Spleen (tissue), 11 donors: ENCODE measurements at regions not wholly inside any gene's neighbourhood (a gene's known extent, or its start where the extent isn't known, plus 50 kb on each side); places are given as distances from the start of the nearest gene placed in this dataset.

Experiments used
- DNase-seq: peaks from one replicate; pipeline ENCODE4 v3.0.0-alpha.2; 2020
- H3K27ac ChIP-seq, 8 donors: fragments of 200-600 bp; sonication (generic) in 7 of 8; 1 replicate in 4 of 8; 2 replicates in 4 of 8; pipeline versions ENCODE4 v1.5.0 to v1.8.0; 2016 to 2021; ENCODE audit warnings: inconsistent platforms in 4 of 8, mild to moderate bottlenecking in 4 of 8, moderate library complexity in 1 of 8
- H3K27me3 ChIP-seq, 7 donors: fragments of 200-600 bp; sonication (generic) in 6 of 7; replicated peaks in 1 of 7; 1 replicate in 4 of 7; 2 replicates in 3 of 7; pipeline versions ENCODE4 v1.5.0 to v1.8.0; 2016 to 2021; ENCODE audit warnings: inconsistent platforms in 3 of 7, mild to moderate bottlenecking in 1 of 7
- H3K36me3 ChIP-seq, 6 donors: fragments of 200-600 bp; sonication (generic) in 5 of 6; 1 replicate in 4 of 6; 2 replicates in 2 of 6; pipeline versions ENCODE4 v1.5.0 to v1.8.0; 2016 to 2021; ENCODE audit warnings: inconsistent platforms in 2 of 6
- H3K4me1 ChIP-seq, 6 donors: fragments of 200-600 bp; sonication (generic) in 5 of 6; 1 replicate in 3 of 6; 2 replicates in 3 of 6; pipeline versions ENCODE4 v1.5.0 to v1.8.0; 2016 to 2021; ENCODE audit warnings: inconsistent platforms in 3 of 6
- H3K4me3 ChIP-seq, 8 donors: fragments of 200-600 bp; sonication (generic) in 7 of 8; 1 replicate in 4 of 8; 2 replicates in 4 of 8; pipeline versions ENCODE4 v1.5.0 to v1.8.0; 2016 to 2021; ENCODE audit warnings: inconsistent platforms in 4 of 8, mild to moderate bottlenecking in 4 of 8, moderate library complexity in 2 of 8
- H3K9me3 ChIP-seq, 8 donors: fragments of 200-600 bp; sonication (generic) in 7 of 8; 1 replicate in 4 of 8; 2 replicates in 4 of 8; pipeline versions ENCODE4 v1.5.0 to v1.8.0; 2016 to 2021; ENCODE audit warnings: inconsistent platforms in 4 of 8
- CTCF ChIP-seq, 11 experiments: fragments of 200-600 bp in 7 of 11; fragments of 450-650 bp in 4 of 11; sonication (generic) in 4 of 11; IDR thresholded peaks in 8 of 11; conservative IDR thresholded peaks in 3 of 11; 1 replicate in 7 of 11; 2 replicates in 4 of 11; pipeline versions ENCODE4 v1.4.0 to v1.8.0; 2016 to 2021; ENCODE audit warnings: antibody characterized with exemption in 11 of 11, inconsistent platforms in 4 of 11, mild to moderate bottlenecking in 1 of 11
- POLR2A ChIP-seq, 3 donors: fragments of 450-650 bp; IDR thresholded peaks; one replicate each; pipeline ENCODE4 v1.5.1; 2017; ENCODE audit warnings: antibody characterized with exemption in 3 of 3, mild to moderate bottlenecking in 1 of 3
- POLR2AphosphoS5 ChIP-seq, 3 donors: sonication (generic); formaldehyde crosslinking; IDR thresholded peaks; one replicate each; pipeline ENCODE4 v1.5.1; 2017; ENCODE audit warnings: antibody characterized with exemption in 3 of 3
- WGBS, 5 donors: extraction: QIAGEN DNeasy Blood & Tissue Kit in 3 of 5; methylation state at CpG; one replicate each; pipeline versions ENCODE4 v1.1.5 to v1.1.7; 2013 to 2018; 5-methylcytosine and 5-hydroxymethylcytosine counted together
- intact Hi-C: fragments of 100-400 bp; cut with DNase I; formaldehyde crosslinking; loops from one replicate; pipeline ENCODE4 v1.15.0; 2023; ENCODE audit warnings: low total_unique reads
- donor health status: healthy with polysubstance abuse.
- donor health status: DM: no; HTN: no; CAD: no; lungs with moderate emphysema.
- donor health status: DM: no; HTN: no; CAD: no.
- donor health status: Bipolar disorder and iron deficiency.
- donor health status: healthy.
- donor health status: DM: no; HTN: no; CAD: no.
- donor health status: DM: yes; HTN: yes; CAD: no.

DNA sequence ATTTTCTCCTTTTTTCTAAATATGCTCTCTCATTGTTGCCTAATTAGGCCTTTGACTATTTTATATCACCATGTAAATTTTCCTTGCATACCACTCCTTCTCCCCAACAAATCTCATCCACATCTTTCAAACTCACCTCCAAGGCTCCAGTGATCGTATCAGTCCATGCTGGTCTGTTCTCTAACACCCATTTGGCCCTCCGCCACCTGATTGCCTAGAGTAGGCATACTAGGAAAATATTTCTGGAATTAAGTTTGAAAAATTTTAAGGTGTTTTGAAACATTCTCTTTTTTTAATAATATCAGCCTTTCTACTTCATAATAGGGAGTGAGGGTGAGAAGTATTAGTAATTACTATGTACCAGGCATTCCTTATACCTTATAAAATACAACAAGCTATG lies 473.9 kb downstream of the FGF9 start:
- intact Hi-C loops, result no loop called here
- 88 to 91% (median 89%) methylated on average over 2 of the region's 2 CpGs for WGBS, 5 donors
- no peak for DNase-seq
- Histone ChIP-seq H3K36me3 (no peaks in the 10 kb centered on the region), H3K9me3 (peaks cover 0 to 3% (median 0%) of the 10 kb centered on the region in 8 donors), H3K27me3 (no peaks in the 10 kb centered on the region), H3K4me1 (no peaks in the 10 kb centered on the region), H3K27ac (no peak overlapping the region), H3K4me3 (no peak overlapping the region)
- TF ChIP-seq POLR2A (IDR thresholded peaks at IDR 0.05), result no peak
- no peak for TF ChIP-seq POLR2AphosphoS5 (IDR thresholded peaks at IDR 0.05)
- no peak for TF ChIP-seq CTCF (IDR thresholded peaks at IDR 0.05 in 8 of 11, conservative IDR thresholded peaks at IDR 0.05 in 3 of 11)

GRCh38 chr13:22148187-22148586 lies 477.3 kb downstream of the FGF9 start:
- no peak for DNase-seq
- intact Hi-C loops, result no loop called here
- H3K36me3 ChIP-seq, result no peaks in the 10 kb centered on the region
- no peaks in the 10 kb centered on the region for H3K4me1 ChIP-seq
- H3K4me3 ChIP-seq, result no peak overlapping the region
- WGBS, 5 donors, result 79 to 95% (median 90%) methylated on average over 3 of the region's 3 CpGs
- H3K27ac ChIP-seq, result no peak overlapping the region
- peaks cover 0 to 3% (median 0%) of the 10 kb centered on the region in 8 donors for H3K9me3 ChIP-seq
- H3K27me3 ChIP-seq, result no peaks in the 10 kb centered on the region
- TF ChIP-seq POLR2A (IDR thresholded peaks at IDR 0.05) (no peak), POLR2AphosphoS5 (IDR thresholded peaks at IDR 0.05) (no peak), CTCF (IDR thresholded peaks at IDR 0.05 in 8 of 11, conservative IDR thresholded peaks at IDR 0.05 in 3 of 11) (no peak)

GRCh38 chr13:22152751-22153150 lies 481.9 kb downstream of the FGF9 start:
- intact Hi-C loops, result no loop called here
- Histone ChIP-seq H3K9me3 (peaks cover 0 to under 1% (median 0%) of the 10 kb centered on the region in 8 donors), H3K4me1 (no peaks in the 10 kb centered on the region), H3K4me3 (no peak overlapping the region), H3K36me3 (no peaks in the 10 kb centered on the region), H3K27ac (no peak overlapping the region), H3K27me3 (no peaks in the 10 kb centered on the region)
- TF ChIP-seq POLR2AphosphoS5 (IDR thresholded peaks at IDR 0.05) (no peak), POLR2A (IDR thresholded peaks at IDR 0.05) (no peak), CTCF (IDR thresholded peaks at IDR 0.05 in 8 of 11, conservative IDR thresholded peaks at IDR 0.05 in 3 of 11) (no peak)
- no peak for DNase-seq
- WGBS, 5 donors, result 89 to 97% (median 92%) methylated on average over 2 of the region's 2 CpGs

GRCh38 chr13:22154041-22154440 lies 483.2 kb downstream of the FGF9 start:
- Histone ChIP-seq H3K4me3 (no peak overlapping the region), H3K9me3 (no peaks in the 10 kb centered on the region), H3K27ac (no peak overlapping the region), H3K4me1 (no peaks in the 10 kb centered on the region), H3K27me3 (no peaks in the 10 kb centered on the region), H3K36me3 (no peaks in the 10 kb centered on the region)
- intact Hi-C loops, result no loop called here
- TF ChIP-seq CTCF (IDR thresholded peaks at IDR 0.05 in 8 of 11, conservative IDR thresholded peaks at IDR 0.05 in 3 of 11), result no peak
- TF ChIP-seq POLR2AphosphoS5 (IDR thresholded peaks at IDR 0.05), result no peak
- WGBS, 5 donors, result 78 to 91% (median 90%) methylated on average over 3 of the region's 3 CpGs
- DNase-seq, result no peak
